AG04449 (cell line): ENCODE measurements at regions not wholly inside any gene's neighbourhood (a gene's known extent, or its start where the extent isn't known, plus 50 kb on each side); places are given as distances from the start of the nearest gene placed in this dataset.

ENCODE experiments used
- CTCF ChIA-PET: fragments of 350-600 bp; formaldehyde crosslinking; extraction: SDS; loops from one replicate; lab custom pipeline; 2021; ENCODE audit warnings: antibody characterized with exemption; lab: Yijun Ruan, JAX
- POLR2A ChIA-PET: fragments of 400-600, 350-600 bp; formaldehyde crosslinking; extraction: SDS; loops from one replicate; lab custom pipeline; 2020; ENCODE audit warnings: antibody characterized with exemption, inconsistent platforms; lab: Yijun Ruan, JAX
- DNase-seq: peaks from one replicate; pipeline ENCODE4 v3.0.0-alpha.2; 2010; ENCODE audit warnings: low read depth, low spot score
- H3K4me3 ChIP-seq: 2 replicates; pipeline ENCODE4 v1.5.1; 2011; ENCODE audit warnings: low read depth, mild to moderate bottlenecking, control low read depth, low read length
- CTCF ChIP-seq: IDR thresholded peaks from one replicate; pipeline ENCODE4 v1.5.1; 2011; ENCODE audit warnings: mild to moderate bottlenecking, moderate library complexity, low read length, control low read depth, inconsistent platforms; ENCODE audit not compliant: insufficient read depth; ENCODE audit errors: missing control alignments

- H3K4me3 ChIP-seq = no peak overlapping the region
- no peak for DNase-seq
- ChIA-PET POLR2A (no interaction called here), CTCF (no interaction called here)
- TF ChIP-seq CTCF = no peak
These were observed 71.9 kb upstream of the STK26 start for GRCh38 chrX:131951166-131951565.

- H3K4me3 ChIP-seq = no peak overlapping the region
- CTCF ChIA-PET = no interaction called here
- DNase-seq = no peak
- POLR2A ChIA-PET = no interaction called here
- TF ChIP-seq CTCF = no peak
These were observed 67.9 kb upstream of the STK26 start for GRCh38 chrX:131955099-131955777.

GRCh38 chrX:131958724-131959123 is 64.4 kb upstream of the STK26 start:
- no peak for TF ChIP-seq CTCF
- POLR2A ChIA-PET = no interaction called here
- CTCF ChIA-PET = no interaction called here

GRCh38 chrX:131970347-131970746 is 52.8 kb upstream of the STK26 start:
- POLR2A ChIA-PET = no interaction called here
- no peak for TF ChIP-seq CTCF
- no peak overlapping the region for H3K4me3 ChIP-seq
- CTCF ChIA-PET = no interaction called here
- DNase-seq = no peak

More at GRCh38 chrX:131958724-131959123, 64.4 kb upstream of the STK26 start:
- DNase-seq = no peak
- no peak overlapping the region for H3K4me3 ChIP-seq
